HG03354 (cell line): ENCODE measurements at regions not wholly inside any gene's neighbourhood (a gene's known extent, or its start where the extent isn't known, plus 50 kb on each side); places are given as distances from the start of the nearest gene placed in this dataset.
"Not testable (repeated sequence)": the region's sequence is repeated elsewhere in the genome, so short reads cannot be mapped to it uniquely, and the experiment has no call there.

Experiments
- ATAC-seq: cut with Tn5 transposase; IDR thresholded peaks from one replicate; pipeline ENCODE4 v1.9.1; 2021; ENCODE audit warnings: mild to moderate bottlenecking; ENCODE audit not compliant: unreplicated experiment, poor library complexity, severe bottlenecking

- ATAC-seq, result no peak
These were observed 89.8 kb upstream of the CYRIA start for GRCh38 chr2:16755442-16755841.

GRCh38 chr2:16753025-16753424, 87.4 kb upstream of the CYRIA start:
- ATAC-seq, result not testable (repeated sequence)

GRCh38 chr2:16750925-16751214, 85.2 kb upstream of the CYRIA start:
- ATAC-seq, result not testable (repeated sequence)

GRCh38 chr2:16750175-16750924, 84.7 kb upstream of the CYRIA start:
- no peak for ATAC-seq

GRCh38 chr2:16748511-16749266, 83.1 kb upstream of the CYRIA start:
- ATAC-seq, result not testable (repeated sequence)

- ATAC-seq, result no peak
These were observed 82.1 kb upstream of the CYRIA start for GRCh38 chr2:16747689-16748088.

- no peak for ATAC-seq
These were observed 81.6 kb upstream of the CYRIA start for GRCh38 chr2:16747257-16747656.

GRCh38 chr2:16746833-16747232, 81.2 kb upstream of the CYRIA start:
- no peak for ATAC-seq

GRCh38 chr2:16746329-16746728, 80.7 kb upstream of the CYRIA start:
- ATAC-seq, result no peak

- no peak for ATAC-seq
These were observed 79.8 kb upstream of the CYRIA start for GRCh38 chr2:16745466-16745865.

- no peak for ATAC-seq
These were observed 78.9 kb upstream of the CYRIA start for GRCh38 chr2:16744521-16744920.

GRCh38 chr2:16742026-16742425, 76.4 kb upstream of the CYRIA start:
- no peak for ATAC-seq

GRCh38 chr2:16741498-16741897, 75.9 kb upstream of the CYRIA start:
- ATAC-seq, result no peak

- ATAC-seq, result no peak
These were observed 74.3 kb upstream of the CYRIA start for GRCh38 chr2:16739778-16740581.

- ATAC-seq, result no peak
These were observed 73.0 kb upstream of the CYRIA start for GRCh38 chr2:16738361-16739225.

- no peak for ATAC-seq
These were observed 72.2 kb upstream of the CYRIA start for GRCh38 chr2:16737812-16738211.

GRCh38 chr2:16736633-16737032, 71.0 kb upstream of the CYRIA start:
- no peak for ATAC-seq

GRCh38 chr2:16729335-16729734, 63.7 kb upstream of the CYRIA start:
- ATAC-seq, result peak; percentile 55

GRCh38 chr2:16728351-16729136, 62.9 kb upstream of the CYRIA start:
- peak; percentile 55 for ATAC-seq
